ENCODE measurements at regions not wholly inside any gene's neighbourhood (a gene's known extent, or its start where the extent isn't known, plus 50 kb on each side); places are given as distances from the start of the nearest gene placed in this dataset.
"Not testable (repeated sequence)": the region's sequence is repeated elsewhere in the genome, so short reads cannot be mapped to it uniquely, and the experiment has no call there.

- intact Hi-C loops (cut with micrococcal nuclease), result no loop called here
- ATAC-seq, result no peak
- no peak for DNase-seq
These were observed 178.2 kb upstream of the HEY2 start for GRCh38 chr6:125571207-125571755.

DNA sequence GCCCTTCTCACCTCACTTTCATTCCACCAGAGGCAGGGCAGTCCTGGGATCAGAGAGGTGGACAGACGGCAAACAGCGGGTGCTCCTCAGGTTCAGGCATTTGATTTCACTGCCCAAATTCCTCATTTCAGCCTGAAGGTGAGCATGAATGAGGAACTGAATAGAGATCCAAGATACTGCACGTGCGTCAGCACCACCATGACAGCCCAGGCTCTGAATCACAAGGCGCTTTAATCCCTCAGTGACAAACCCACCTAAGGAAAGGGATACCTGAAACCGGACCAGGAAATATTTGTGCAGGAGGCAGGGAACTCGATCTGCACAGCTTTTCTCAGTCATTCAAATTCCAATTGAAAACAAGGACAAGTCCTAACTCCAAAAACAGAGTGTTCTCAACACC is 174.8 kb upstream of the HEY2 start:
- intact Hi-C loops (cut with micrococcal nuclease), result no loop called here
- no peak for DNase-seq
- no peak for ATAC-seq

DNA sequence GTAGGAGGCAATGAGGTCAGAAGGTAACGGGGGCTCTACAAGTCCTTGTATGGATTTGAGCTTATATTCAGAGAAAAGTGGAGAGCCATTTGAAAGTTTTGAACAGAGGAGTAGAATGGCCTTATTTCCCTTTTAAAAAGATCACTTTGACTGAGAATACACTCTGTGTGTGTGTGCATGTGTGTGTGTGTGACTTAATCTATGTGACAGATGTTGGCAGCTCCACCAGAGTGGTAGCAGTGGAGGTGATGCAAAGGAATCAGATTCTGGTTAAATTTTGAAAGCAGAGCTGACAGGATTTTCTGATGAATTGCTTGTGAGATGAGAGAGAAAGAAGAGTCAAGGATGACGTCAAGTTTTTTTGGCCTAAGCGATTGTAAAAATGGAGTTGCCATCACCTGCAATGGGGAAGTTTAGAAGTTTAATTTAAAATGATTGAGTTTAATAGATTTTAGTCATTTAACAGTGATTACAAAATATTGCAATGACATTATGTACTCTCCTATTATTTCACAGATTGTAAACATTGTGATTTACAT is 172.2 kb upstream of the HEY2 start:
- ATAC-seq, result no peak
- no peak for DNase-seq
- intact Hi-C loops (cut with micrococcal nuclease), result no loop called here

DNA sequence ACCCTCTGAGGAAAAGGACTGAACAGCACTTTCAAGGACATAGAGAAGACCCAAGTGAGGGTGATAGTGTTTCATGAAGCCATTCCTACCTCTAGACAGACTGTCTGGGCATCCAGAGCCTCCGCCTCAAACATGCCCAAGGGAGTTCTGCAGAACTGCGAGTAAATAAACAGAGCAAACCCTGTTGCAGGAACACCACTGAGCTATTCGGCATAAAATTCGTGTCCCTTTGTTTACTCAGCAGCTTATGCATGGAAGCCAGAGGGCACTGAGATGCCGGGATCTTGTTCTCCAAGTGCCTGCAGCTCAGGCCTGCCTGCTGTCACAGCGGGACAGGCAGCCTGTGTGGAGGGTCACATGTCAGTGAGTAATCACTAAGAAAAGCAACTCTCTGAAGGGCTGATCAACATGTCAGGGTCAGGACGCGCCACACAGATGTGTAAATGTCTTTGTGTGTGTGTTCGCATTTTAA is 164.9 kb upstream of the HEY2 start:
- peak; percentile 95 for ATAC-seq
- DNase-seq, result peak; percentile 74

DNA sequence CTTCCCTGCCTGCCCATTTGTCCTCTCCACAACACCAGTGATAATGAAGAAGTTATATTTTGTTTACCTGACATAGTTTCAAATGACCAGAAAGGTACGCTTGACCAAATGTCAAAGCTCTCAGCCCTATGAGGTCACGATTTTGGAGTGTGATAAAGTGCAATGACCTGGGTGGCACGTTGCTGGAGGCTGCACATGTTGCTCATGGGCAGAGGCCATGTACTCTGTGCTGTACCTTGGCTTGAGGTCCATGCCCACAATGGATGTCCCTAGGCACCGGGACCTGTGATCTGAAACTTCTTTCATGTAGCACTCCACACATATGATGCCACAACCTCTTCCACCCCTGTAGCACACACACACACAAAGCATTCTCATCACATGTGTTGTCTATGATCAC is 164.0 kb upstream of the HEY2 start:
- intact Hi-C loops (cut with micrococcal nuclease), result no loop called here
- no peak for DNase-seq
- ATAC-seq, result no peak

More for the DNA sequence above, 164.9 kb upstream of the HEY2 start:
- intact Hi-C loops (cut with micrococcal nuclease), result no loop called here

- ATAC-seq (no peak), DNase-seq (no peak)
- intact Hi-C loops (cut with micrococcal nuclease), result no loop called here
These were observed 163.4 kb upstream of the HEY2 start for GRCh38 chr6:125586074-125586473.

GRCh38 chr6:125586605-125587004 is 162.8 kb upstream of the HEY2 start:
- ATAC-seq (no peak), DNase-seq (no peak)
- intact Hi-C loops (cut with micrococcal nuclease), result no loop called here

DNA sequence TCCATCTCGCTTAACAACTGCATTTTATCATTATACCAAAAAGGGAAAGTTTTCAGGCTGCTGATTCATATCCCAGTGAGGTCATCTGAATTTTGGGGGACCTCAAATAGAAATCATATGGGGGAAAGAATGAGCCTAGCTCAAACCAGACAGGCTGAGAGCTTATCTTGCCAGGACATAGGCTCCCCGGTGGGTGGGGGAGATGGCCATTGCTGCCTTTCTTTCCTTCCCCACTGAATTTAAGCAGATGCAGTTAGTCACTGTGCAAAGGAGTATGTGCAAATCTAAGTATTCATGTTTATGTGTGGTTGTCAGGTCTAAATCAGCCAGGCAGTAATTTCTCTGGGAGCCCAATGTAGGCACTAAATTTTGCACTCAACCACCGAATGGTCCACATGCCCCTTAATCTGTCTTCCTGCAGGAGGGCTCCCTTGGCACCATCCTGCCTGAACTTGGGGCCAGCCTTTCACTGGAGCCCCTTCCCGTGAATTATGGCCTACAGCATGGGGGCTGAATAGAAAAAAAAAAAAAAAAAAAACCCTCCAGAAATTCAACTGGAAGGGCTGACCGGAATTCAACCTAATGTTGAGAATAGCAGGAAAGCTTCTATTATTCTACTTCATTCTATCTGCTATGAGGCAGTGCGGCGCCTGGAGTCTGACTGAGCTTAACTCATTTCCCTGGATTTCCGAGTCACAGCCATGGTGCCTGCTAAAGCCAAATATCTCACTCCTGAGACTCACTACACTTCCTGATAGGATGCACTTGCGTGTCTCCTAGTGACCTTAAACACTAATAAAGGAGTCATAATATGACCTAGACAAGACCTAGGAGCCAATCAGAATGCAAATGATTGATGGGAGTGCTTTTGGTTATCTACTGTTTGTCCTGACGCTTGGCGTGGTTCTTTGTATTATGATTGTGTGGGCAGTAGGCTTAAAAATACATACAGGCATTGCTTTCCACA is 161.5 kb upstream of the HEY2 start:
- DNase-seq (no peak), ATAC-seq (peak; percentile 82)
- intact Hi-C loops (cut with micrococcal nuclease), result no loop called here

DNA sequence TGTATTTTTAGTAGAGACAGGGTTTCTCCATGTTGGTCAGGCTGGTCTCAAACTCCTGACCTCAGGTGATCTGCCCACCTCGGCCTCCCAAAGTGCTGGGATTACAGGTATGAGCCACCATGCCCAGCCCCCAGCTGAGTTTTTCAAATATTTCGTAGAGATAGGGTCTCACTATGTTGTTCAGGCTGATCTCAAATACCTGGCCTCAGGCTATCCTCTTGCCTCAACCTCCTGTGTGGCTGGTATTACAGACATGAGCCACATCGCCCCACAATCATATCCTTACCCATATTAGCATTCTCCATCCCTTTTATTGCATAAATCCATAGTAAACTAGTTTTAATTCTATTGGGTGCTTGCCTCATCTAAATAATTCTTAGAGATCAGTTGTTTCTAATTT is 157.6 kb upstream of the HEY2 start:
- ATAC-seq; DNase-seq; intact Hi-C loops (cut with micrococcal nuclease): not testable (repeated sequence)

GRCh38 chr6:125593746-125594145 is 155.7 kb upstream of the HEY2 start:
- DNase-seq (no peak), ATAC-seq (no peak)
- intact Hi-C loops (cut with micrococcal nuclease), result no loop called here

DNA sequence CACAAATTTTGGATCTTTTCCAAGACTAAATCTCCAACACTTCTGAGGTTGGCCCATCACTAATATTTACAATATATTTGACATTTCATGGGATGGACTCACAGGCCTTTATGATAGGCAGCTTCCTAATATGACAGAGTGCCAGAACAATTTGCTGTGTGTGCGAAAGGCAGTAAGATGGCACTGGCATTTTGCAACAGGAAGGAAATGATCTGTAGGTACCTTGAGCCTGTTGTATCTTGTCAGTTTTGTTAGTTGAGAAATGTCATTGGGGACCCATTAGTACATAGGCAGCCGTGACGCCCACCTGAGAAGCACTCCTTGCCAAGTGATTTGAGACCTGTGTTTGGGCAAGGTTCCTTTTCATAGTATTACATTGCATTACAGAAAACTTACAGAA is 153.4 kb upstream of the HEY2 start:
- ATAC-seq (no peak), DNase-seq (no peak)
- intact Hi-C loops (cut with micrococcal nuclease), result no loop called here

DNA sequence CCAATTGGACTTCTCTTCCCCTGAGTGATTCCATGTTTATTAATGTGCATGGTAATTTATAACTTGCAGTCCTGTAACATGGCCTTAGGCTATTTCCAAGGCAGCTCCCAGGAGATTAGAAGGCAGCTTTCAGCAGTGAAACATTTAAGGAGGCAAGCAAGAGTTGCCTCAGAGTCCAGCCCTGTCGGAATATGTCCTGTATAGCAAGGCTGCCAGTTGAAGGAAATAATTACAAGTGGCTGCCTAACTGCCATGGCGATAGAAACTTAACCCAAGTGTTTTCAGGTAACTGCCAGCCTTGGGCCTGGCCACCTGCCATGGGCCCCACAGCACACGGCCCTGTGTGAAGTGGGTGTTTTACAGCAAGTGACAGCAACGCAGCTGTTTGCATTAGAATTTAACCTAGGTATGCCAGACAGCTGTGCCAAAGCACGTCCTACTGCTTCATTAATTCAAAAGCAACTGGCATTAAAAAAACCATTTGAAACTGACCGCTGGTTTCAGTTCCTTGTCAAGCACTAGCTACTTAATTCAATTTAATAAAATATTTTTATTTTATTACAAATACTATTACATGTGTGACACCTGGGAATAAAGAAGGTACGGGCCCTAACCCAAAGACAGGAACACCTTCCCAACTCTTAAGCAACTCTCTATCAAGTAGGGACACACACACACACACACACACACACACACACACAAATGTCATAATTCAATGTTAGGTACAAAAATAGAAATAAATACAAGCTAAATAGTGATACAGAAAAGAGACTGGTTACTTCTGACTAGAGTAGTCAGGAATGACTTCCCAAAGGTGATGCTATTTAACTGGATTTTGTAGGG is 151.8 kb upstream of the HEY2 start:
- intact Hi-C loops (cut with micrococcal nuclease), result no loop called here
- ATAC-seq, result peak; percentile 92
- DNase-seq, result peak; percentile 81

GRCh38 chr6:125598422-125598821 is 151.0 kb upstream of the HEY2 start:
- peak; percentile 61 for DNase-seq
- ATAC-seq, result peak; percentile 78
- intact Hi-C loops (cut with micrococcal nuclease), result no loop called here

DNA sequence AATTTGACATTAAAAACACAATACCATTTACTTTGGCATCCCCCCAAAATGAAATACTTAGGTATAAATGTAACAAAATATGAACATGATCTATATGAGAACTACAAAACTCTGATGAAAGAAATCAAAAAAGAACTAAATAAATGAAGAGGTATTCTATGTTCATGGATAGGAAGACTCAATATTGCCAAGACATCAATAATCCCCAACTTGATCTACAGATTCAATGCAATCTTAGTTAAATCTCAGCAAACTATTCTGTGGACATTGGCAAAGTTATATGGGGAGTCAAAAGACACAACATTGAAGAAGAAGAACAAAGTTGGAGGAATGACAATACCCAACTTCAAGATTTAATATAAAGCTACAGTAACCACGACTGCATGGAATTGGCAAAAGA is 145.2 kb upstream of the HEY2 start:
- ATAC-seq (no peak), DNase-seq (no peak)
- intact Hi-C loops (cut with micrococcal nuclease), result no loop called here

DNA sequence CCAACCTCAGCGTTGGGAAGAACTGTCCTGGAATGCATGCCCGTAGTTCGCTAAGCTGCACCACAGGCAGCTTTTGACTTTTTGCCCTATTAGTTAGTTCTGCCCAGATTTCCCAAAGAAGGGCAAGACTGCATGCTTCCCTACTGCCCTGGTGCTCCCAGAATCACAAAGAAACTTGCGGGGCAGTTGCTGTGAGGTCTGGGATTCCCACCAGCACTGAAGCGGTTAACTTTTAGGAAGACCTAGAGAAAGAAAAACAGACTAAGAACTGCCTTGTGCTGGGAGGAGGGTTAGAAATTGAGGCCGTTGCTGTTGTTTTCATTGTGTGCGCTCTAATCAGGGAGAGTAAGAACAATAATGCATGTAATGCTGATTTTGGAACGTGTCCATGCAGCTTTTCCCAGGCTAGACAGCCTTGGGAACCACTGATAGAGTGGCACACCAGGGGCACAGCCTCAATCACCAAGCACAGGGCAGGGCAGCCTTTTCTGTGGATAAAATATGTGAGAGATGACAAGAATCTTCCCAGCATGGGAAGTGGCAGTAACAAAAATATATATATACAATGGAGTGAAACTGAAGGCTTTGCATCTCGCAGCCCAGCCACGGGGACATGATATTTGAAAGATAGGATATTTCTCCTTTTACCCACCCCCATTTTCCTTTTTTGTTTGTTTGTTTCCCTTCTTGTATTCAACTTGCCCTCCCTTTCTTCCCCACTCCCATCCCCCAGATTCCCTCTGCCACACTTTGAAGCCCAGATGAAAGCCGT is 137.7 kb upstream of the HEY2 start:
- peak; percentile 76 for ATAC-seq
- intact Hi-C loops (cut with micrococcal nuclease), result no loop called here
- peak; percentile 28 for DNase-seq

- ATAC-seq (no peak), DNase-seq (no peak)
- intact Hi-C loops (cut with micrococcal nuclease), result no loop called here
These were observed 137.0 kb upstream of the HEY2 start for GRCh38 chr6:125612345-125612846.

- intact Hi-C loops (cut with micrococcal nuclease), result no loop called here
- DNase-seq, result no peak
- no peak for ATAC-seq
These were observed 130.8 kb upstream of the HEY2 start for GRCh38 chr6:125618629-125619028.

- DNase-seq (no peak), ATAC-seq (no peak)
- intact Hi-C loops (cut with micrococcal nuclease), result no loop called here
These were observed 126.3 kb upstream of the HEY2 start for GRCh38 chr6:125623085-125623484.

- intact Hi-C loops (cut with micrococcal nuclease), result no loop called here
- DNase-seq (no peak), ATAC-seq (no peak)
These were observed 118.3 kb upstream of the HEY2 start for GRCh38 chr6:125631165-125631564.

Data from left ventricle myocardium superior (tissue), 1 donor.